GM20000 (cell line): ENCODE measurements at regions not wholly inside any gene's neighbourhood (a gene's known extent, or its start where the extent isn't known, plus 50 kb on each side); places are given as distances from the start of the nearest gene placed in this dataset.

Experiments used
- DNase-seq: peaks from one replicate; pipeline ENCODE4 v3.0.0; 2012; ENCODE audit warnings: low spot score
- TF ChIP-seq, protein P1 (sequence below): IDR thresholded peaks from 2 replicates; pipeline ENCODE4 v1.5.1; 2012; ENCODE audit warnings: mild to moderate bottlenecking, control low read depth; ENCODE audit errors: extremely low read depth, missing control alignments

DNA sequence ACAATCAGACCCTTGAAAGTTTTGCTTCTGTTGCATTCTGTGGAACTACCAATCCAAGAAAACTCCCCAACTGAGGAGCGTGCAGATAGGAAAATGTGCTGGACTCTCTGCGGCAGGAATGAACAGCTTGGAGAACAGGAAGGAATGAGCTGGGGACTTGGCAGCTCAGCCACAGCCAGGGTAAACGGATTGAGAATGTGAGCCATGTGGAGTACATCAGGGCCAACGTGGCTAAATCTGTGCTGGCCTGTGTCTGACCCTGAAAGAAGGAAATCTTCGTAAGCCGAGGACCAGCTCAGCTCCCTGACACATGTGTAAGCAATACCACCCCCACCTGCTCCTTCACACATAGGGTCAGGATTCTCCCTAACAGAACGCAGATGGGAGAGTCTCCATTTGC lies 1023.7 kb downstream of the BCL11A start:
- no peak for DNase-seq
- TF ChIP-seq, protein P1, sequence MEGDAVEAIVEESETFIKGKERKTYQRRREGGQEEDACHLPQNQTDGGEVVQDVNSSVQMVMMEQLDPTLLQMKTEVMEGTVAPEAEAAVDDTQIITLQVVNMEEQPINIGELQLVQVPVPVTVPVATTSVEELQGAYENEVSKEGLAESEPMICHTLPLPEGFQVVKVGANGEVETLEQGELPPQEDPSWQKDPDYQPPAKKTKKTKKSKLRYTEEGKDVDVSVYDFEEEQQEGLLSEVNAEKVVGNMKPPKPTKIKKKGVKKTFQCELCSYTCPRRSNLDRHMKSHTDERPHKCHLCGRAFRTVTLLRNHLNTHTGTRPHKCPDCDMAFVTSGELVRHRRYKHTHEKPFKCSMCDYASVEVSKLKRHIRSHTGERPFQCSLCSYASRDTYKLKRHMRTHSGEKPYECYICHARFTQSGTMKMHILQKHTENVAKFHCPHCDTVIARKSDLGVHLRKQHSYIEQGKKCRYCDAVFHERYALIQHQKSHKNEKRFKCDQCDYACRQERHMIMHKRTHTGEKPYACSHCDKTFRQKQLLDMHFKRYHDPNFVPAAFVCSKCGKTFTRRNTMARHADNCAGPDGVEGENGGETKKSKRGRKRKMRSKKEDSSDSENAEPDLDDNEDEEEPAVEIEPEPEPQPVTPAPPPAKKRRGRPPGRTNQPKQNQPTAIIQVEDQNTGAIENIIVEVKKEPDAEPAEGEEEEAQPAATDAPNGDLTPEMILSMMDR: no peak

DNA sequence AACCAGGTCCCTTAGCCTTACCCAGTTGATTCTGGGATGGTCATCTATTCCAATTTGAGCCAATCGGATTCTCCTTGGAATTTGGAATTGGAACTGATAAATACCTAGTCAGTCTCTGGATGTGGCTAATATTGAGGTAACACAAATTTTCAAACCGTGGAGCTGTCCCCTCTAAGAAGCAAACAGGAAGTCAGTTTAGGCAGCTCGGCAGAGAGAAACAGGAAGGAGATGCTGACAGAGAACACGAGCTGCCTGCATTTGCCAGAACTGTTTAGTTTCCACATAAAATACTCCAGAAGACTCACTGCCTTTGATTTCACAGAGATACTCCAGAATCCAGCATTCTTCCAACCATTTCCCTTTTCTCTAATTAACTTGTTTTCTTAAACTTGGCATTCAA lies 1024.9 kb downstream of the BCL11A start:
- no peak for DNase-seq
- TF ChIP-seq, protein P1: no peak

DNA sequence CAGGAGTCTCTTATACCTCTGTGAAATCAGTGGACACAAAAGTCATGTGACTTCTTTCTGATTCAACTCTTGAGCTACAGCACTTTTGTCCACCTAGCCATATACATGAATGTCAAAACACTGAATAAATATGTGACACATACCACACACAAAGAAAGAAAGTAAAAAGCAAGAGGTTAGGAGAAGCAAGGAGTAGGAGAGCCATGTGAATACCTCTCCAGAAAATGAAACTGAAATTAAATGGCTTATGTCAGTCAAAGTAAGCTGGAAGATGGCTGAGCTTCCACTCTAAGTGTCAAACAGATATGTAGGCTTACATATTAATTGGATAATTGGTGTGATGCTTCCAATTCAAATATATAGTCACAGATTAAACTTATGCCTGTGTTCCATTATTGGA lies 1050.5 kb downstream of the BCL11A start:
- TF ChIP-seq, protein P1: no peak
- no peak for DNase-seq

DNA sequence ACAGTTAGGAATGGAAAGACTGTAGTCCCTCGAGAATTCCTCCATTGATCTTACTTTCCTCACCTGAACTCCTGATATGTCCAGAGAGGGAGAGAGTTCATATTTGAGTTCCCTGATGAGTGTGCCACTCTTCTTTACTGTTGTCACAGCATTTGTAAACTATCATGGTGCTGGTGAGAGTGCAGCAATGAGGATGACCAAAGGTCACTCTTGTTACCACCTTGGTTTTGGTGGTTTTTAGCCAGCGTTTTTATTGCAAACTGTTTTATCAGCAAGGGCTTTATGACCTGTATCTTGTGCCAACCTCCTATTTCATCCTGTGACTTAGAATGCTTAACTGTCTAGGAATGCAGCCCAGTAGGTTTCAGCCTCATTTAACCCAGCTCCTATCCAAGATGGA lies 1062.5 kb downstream of the BCL11A start:
- DNase-seq: no peak
- TF ChIP-seq, protein P1: no peak

DNA sequence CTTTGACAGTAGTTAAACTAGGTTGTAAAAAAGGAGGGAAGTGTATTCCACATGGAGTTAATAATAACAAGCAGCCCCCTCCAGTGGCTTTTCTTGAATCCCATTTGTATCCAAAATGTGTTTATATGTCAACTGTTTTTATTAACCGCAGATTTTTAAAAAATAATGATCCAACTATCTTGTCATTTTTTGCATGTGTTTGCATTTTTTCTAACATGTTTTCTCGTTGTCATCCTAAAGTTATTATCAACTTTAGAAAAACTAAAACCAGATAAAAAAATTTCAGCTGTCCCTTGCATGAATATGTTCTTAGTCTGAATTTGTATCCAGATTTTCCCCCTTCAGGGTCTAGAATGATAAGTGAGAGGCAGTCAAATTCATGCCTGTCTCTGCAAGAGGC lies 1063.3 kb downstream of the BCL11A start:
- DNase-seq: no peak
- TF ChIP-seq, protein P1: no peak

DNA sequence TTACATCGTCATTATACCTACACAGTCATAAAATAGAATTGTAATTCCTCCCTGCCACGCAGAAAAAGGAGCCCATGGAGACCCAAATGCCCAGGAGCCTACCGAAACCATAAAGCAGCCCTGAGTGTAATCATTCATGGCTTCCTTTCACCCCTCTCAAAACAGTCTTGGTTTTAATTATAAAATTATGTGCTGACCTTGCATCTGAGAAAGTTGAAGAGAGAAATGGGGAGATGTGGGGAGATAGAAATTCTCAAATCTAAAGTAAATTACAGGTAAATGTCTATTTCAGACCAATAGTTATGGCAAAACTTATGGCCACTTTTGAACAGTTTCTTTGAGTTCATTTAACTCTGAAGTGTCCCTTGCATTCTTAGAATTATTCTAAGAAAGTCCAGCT lies 1068.8 kb downstream of the BCL11A start:
- DNase-seq: no peak
- TF ChIP-seq, protein P1: no peak

DNA sequence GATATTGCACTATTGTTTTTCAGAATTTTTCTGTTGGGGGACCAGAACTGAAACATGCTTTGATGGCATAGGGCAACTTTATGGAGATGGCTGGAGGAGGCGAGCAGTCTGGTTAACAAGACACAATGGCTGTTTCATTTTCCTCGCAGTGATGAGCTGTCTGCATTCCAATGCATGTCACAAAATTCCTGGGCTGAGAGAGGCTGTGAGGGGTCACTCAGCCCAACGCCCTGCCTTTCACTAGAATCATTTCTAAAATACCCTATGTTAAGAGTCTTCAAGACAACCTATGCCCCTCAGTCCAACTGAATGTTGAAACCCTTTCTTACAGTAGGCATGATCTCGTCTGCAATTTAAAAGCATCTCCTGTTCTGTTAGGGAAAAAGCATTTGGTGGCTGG lies 1090.0 kb downstream of the BCL11A start:
- TF ChIP-seq, protein P1: no peak
- no peak for DNase-seq
